HL-60 (cell line): ENCODE measurements at regions not wholly inside any gene's neighbourhood (a gene's known extent, or its start where the extent isn't known, plus 50 kb on each side); places are given as distances from the start of the nearest gene placed in this dataset.

Experiments used
- GABPA ChIP-seq: IDR thresholded peaks from 2 replicates; pipeline ENCODE4 v1.6.1; 2012; ENCODE audit warnings: low read depth
- REST ChIP-seq: IDR thresholded peaks from 2 replicates; pipeline ENCODE4 v1.6.1; 2012; ENCODE audit warnings: low read depth; ENCODE audit not compliant: insufficient replicate concordance
- SPI1 ChIP-seq: IDR thresholded peaks from 2 replicates; pipeline ENCODE4 v1.6.1; 2012; ENCODE audit warnings: low read depth, mild to moderate bottlenecking, borderline replicate concordance
- TF ChIP-seq, protein P1 (sequence below): IDR thresholded peaks from one replicate; pipeline ENCODE4 v1.5.1; 2011; ENCODE audit warnings: low read length, control low read depth, inconsistent platforms; ENCODE audit not compliant: insufficient read depth

GRCh38 chr21:32113486-32113885 lies 165.4 kb downstream of the MIS18A start:
- TF ChIP-seq, protein P1, sequence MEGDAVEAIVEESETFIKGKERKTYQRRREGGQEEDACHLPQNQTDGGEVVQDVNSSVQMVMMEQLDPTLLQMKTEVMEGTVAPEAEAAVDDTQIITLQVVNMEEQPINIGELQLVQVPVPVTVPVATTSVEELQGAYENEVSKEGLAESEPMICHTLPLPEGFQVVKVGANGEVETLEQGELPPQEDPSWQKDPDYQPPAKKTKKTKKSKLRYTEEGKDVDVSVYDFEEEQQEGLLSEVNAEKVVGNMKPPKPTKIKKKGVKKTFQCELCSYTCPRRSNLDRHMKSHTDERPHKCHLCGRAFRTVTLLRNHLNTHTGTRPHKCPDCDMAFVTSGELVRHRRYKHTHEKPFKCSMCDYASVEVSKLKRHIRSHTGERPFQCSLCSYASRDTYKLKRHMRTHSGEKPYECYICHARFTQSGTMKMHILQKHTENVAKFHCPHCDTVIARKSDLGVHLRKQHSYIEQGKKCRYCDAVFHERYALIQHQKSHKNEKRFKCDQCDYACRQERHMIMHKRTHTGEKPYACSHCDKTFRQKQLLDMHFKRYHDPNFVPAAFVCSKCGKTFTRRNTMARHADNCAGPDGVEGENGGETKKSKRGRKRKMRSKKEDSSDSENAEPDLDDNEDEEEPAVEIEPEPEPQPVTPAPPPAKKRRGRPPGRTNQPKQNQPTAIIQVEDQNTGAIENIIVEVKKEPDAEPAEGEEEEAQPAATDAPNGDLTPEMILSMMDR = no peak
- no peak for TF ChIP-seq REST
- no peak for TF ChIP-seq GABPA
- no peak for TF ChIP-seq SPI1
